DMS153 (cell line): ENCODE measurements at regions not wholly inside any gene's neighbourhood (a gene's known extent, or its start where the extent isn't known, plus 50 kb on each side); places are given as distances from the start of the nearest gene placed in this dataset.
"Not testable (repeated sequence)": the region's sequence is repeated elsewhere in the genome, so short reads cannot be mapped to it uniquely, and the experiment has no call there.

ENCODE experiments used
- DNase-seq: peaks from one replicate; lab custom pipeline; 2025; lab: John Stamatoyannopoulos, UW

GRCh38 chr3:89932882-89933281, 825.5 kb downstream of the EPHA3 start:
- DNase-seq: no peak

DNA sequence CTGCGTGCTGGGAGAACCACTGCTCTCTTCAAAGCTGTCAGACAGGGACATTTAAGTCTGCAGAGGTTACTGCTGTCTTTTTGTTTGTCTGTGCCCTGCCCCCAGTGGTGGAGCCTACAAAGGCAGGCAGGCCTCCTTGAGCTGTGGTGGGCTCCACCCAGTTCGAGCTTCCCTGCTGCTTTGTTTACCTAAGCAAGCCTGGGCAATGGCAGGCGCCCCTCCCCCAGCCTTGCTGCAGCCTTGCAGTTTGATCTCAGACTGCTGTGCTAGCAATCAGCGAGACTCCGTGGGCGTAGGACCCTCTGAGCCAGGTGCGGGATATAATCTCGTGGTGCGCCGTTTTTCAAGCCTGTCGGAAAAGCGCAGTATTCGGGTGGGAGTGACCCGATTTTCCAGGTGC, 837.0 kb downstream of the EPHA3 start:
- not testable (repeated sequence) for DNase-seq

DNA sequence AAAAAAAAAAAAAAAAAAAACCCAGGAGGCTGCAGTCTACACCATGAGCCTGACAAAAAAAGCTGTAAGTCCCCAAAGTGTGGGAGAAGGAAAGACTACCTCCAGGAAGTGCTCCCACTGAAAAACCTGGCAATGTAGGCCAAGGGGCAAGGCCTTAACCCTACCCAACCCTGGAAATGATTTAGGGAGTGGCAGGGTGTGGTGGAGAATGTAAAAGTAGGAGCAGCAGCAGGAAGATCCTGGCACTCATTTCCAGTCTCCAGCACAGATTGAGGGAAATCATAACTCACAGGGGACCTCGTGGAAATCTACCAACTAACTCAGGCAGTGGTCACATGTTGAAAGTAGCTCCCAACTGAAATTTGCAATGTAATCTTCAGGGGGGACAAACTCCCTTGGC, 839.5 kb downstream of the EPHA3 start:
- DNase-seq: no peak

DNA sequence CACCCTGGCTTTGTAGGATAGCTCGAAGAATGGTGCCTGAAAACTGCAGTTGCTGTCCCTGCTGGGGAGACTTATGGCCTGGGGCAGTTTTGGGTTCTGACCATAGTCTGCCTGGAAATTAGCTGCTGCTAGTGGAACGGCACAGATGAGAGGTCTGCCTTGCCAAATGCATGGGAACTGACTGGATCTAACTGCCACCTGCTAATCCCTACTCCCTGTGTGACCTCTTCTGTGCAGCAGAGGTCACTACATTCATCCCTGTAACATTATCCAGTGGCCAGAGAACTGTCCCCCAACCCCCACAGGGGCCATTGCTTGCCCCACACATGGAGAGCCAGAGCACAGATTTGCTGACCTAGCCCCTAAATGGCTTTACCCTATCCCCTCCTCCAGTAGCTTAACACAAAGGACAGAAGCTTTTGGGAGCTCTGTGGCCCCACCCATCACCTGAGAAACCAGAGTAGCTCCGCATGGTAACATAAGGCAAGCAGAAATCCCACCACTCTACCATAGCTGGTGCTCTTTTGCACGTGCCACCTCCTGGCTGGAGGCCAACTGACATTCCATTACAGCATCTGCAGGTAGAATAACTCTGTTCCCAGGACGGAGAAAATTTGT, 840.0 kb downstream of the EPHA3 start:
- no peak for DNase-seq

GRCh38 chr3:89948008-89948407, 840.6 kb downstream of the EPHA3 start:
- no peak for DNase-seq

DNA sequence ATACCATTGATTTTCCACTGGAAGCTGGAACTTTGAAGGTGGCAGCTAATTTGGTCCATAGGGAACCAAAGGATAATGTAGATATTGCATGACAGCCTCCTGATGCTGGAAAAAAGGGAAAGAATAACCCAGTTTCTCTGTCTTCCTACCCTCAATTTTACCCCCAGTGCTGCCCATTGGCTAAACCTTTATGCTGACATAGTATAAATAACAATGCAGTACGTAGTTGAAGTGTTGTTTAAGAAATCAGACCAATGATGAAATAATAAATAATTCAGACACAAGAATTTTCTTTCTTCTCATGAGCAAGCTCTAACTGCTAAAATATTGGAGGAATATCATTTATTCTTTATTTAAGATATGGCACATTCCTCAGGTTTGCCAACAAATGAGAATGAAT, 843.4 kb downstream of the EPHA3 start:
- DNase-seq: no peak

DNA sequence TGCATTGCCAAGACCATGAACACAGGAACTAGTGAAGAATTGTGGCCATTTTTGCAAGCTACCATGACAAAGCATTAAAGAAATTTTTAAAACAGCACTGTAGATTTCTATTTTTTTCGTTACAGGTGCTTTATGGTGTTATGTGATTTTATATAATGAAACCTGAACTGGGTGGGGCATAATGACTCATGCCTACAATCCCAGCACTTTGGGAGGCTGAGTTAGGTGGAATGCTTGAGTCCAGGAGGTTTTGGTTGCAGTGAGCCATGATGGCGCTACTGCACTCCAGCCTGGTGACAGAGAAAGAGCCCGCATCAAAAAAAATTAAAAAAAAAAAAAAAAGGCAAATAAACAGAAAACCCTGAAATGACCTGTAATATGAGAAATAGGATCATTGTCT, 846.7 kb downstream of the EPHA3 start:
- DNase-seq: no peak

- no peak for DNase-seq
These were observed 847.7 kb downstream of the EPHA3 start for GRCh38 chr3:89955156-89955555.

GRCh38 chr3:89957451-89957850, 850.0 kb downstream of the EPHA3 start:
- no peak for DNase-seq

GRCh38 chr3:89958163-89958562, 850.7 kb downstream of the EPHA3 start:
- not testable (repeated sequence) for DNase-seq

- DNase-seq: no peak
These were observed 856.9 kb downstream of the EPHA3 start for GRCh38 chr3:89964347-89964746.

- DNase-seq: no peak
These were observed 859.6 kb downstream of the EPHA3 start for GRCh38 chr3:89966877-89967665.

- no peak for DNase-seq
These were observed 863.9 kb downstream of the EPHA3 start for GRCh38 chr3:89971329-89971728.

DNA sequence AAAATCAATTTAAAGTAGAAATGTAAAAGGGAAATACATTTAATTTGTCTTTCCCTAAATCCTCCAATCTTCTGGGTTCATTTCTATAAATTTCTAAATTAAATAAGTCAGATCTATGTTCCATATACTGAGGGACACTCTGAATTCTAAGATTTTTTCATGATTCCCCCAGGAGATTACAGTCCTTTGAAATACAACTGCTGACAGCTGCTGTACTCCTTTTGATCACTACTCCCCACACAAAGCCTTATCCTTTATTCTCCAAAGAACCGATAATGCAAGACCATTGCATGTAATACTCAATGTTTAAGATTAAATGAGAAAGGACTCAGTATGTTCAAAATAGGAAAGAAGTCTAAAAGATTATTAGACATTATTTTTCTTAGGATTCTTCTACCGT, 865.7 kb downstream of the EPHA3 start:
- DNase-seq: no peak

DNA sequence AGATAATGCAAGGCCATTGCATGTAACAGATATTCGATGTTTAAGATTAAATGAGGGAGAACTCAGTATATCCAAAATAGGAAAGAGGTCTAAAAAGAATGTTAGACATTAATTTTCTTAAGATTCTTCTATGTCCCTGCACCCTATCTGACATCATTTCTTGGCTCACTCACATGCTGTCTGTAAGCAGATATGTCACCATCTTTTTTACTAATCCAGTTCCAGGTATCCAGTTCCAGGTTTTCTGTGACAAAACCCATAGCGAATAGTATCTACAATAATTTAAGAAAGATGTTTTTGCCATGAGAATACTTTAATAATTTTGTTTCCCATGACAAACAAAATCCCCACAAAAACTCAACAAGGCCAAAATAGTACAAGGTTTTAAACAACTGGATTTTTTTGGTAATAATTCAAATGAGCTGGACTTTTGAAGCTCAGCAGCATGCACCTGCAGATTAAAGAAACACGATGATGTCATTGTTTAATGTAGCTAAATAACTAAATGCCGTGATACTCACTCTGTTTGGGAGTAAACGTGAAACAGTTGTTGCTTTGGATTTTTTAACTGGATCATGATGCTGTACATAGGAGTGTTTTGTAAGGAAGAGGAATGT, 867.6 kb downstream of the EPHA3 start:
- DNase-seq: no peak

DNA sequence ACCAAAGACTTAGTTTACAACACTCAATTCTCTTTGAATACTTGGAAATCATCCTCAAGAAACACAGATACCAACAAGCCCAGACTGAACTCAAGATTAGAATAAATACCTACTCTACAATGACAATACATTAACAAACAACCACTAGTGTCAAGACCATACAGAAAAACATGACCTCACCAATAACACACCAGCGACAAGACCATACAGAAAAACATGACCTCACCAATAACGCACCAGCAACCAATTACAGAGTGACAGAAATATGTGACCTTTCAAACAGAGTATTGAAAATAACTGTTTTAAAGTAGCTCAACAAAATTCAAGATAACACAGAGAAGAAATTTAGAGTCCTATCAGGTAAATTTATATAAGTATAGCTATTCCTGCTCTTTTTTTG, 876.0 kb downstream of the EPHA3 start:
- no peak for DNase-seq

GRCh38 chr3:90005281-90005847, 897.9 kb downstream of the EPHA3 start:
- DNase-seq: no peak

GRCh38 chr3:90007778-90008499, 900.5 kb downstream of the EPHA3 start:
- no peak for DNase-seq

DNA sequence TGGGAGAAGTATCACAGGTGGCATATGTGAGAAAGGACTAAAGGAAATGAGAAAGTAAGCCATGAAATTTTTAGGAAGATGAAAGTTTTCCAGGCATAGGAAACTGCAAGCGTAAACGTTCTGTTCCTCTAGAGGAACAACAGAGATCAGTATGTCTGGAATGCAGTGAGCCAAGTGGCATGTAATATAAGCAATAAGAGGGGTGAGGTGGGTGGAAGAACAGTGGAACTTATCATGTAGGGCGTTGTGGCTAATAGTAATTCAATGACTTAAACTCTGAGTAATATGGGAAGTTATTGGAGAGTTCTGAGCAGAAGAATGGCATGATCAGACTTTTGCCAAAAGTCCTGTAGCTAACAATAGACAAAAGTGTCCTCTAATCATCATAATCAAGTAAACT, 902.9 kb downstream of the EPHA3 start:
- no peak for DNase-seq

GRCh38 chr3:90011131-90011530, 903.7 kb downstream of the EPHA3 start:
- no peak for DNase-seq

DNA sequence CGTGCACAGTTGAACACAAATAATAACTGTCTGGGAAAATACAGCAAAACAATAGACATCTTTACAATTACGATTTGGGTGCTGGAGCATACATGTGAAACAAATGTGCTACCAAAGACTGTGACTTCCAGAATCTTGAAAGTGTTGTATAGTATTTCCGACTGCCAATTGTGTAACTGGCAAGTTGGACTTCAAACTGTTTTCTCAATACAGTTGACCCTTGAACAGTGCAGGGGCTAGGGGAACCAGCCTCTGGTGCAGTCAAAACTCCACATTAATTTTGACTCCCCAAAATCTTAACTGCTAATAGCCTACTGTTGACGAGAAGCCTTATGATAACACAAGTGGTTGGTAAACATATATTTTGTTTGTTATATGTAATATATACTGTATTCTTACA, 904.2 kb downstream of the EPHA3 start:
- DNase-seq: no peak

DNA sequence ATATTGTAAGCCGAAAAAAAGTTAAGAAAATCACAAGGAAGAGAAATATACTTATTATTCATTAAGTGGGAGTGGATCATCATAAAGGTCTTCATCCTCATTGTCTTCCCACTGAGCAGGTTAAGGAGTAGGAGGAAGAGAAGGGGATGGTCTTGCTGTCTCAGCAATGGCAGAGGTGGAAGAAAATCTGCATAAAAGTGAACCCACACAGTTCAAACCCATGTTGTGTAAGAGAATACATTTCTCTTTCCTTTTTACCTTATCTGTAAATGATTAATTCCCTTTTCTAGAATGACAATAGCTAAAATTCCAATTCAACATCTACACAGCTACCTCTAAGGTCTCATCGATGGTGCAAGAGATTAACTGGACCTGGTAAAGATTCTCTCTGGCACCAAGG, 904.6 kb downstream of the EPHA3 start:
- DNase-seq: no peak
